ENCODE measurements at regions not wholly inside any gene's neighbourhood (a gene's known extent, or its start where the extent isn't known, plus 50 kb on each side); places are given as distances from the start of the nearest gene placed in this dataset.

DNA sequence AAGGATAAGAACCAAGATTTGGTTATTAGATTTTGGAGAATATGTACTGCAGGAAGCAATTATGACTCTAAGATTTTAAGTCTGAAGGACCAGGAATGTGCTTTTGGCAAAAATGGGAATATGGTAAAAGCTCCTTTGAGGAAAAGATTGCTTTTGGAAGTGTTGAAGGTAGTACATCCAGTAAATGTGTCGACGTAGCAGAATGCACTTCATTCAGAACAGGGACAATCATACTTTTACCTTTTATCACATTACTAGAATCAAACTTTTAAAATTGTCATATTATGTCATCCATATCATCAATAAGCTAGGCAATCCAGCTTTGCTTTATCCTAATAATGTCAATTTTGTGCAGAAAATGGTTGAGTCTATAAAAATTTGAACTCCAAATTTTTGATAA lies 74.3 kb upstream of the MSTN start:
- no peaks in the 10 kb centered on the region for H3F3A ChIP-seq (ENCODE audit: insufficient read depth, low read depth)
- TF ChIP-seq, protein P1, sequence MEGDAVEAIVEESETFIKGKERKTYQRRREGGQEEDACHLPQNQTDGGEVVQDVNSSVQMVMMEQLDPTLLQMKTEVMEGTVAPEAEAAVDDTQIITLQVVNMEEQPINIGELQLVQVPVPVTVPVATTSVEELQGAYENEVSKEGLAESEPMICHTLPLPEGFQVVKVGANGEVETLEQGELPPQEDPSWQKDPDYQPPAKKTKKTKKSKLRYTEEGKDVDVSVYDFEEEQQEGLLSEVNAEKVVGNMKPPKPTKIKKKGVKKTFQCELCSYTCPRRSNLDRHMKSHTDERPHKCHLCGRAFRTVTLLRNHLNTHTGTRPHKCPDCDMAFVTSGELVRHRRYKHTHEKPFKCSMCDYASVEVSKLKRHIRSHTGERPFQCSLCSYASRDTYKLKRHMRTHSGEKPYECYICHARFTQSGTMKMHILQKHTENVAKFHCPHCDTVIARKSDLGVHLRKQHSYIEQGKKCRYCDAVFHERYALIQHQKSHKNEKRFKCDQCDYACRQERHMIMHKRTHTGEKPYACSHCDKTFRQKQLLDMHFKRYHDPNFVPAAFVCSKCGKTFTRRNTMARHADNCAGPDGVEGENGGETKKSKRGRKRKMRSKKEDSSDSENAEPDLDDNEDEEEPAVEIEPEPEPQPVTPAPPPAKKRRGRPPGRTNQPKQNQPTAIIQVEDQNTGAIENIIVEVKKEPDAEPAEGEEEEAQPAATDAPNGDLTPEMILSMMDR (conservative IDR thresholded peaks at IDR 0.05): no peak
- no peak for TF ChIP-seq EZH2 (IDR thresholded peaks at IDR 0.05; ENCODE audit: low read depth)
- H3K27me3 ChIP-seq (ENCODE audit: insufficient read depth, low read depth): no peaks in the 10 kb centered on the region
- no peak for DNase-seq
- CTCF ChIA-PET: no interaction called here
- no TSS peak for BruUV-seq (replicated peaks)
- intact Hi-C loops (cut with micrococcal nuclease; ENCODE audit: unreplicated experiment): no loop called here
- no peak overlapping the region for H3K27ac ChIP-seq
- no peaks in the 10 kb centered on the region for H3K9me3 ChIP-seq (ENCODE audit: insufficient read depth, low read depth)
- no peaks in the 10 kb centered on the region for H3K79me2 ChIP-seq (ENCODE audit: low read depth)
- H3K4me2 ChIP-seq: no peak overlapping the region
- no peaks in the 10 kb centered on the region for H4K20me1 ChIP-seq (ENCODE audit: insufficient read depth)
- POLR2A ChIA-PET (ENCODE audit: unreplicated experiment): no interaction called here
- no peak overlapping the region for H3K4me3 ChIP-seq
- H3K36me3 ChIP-seq (ENCODE audit: low read depth): no peaks in the 10 kb centered on the region
- H2AFZ ChIP-seq: no peak overlapping the region
- H3K4me1 ChIP-seq (replicated peaks; ENCODE audit: insufficient read depth): no peaks in the 10 kb centered on the region
- H3K9me2 ChIP-seq (ENCODE audit: insufficient read depth): no peaks in the 10 kb centered on the region

DNA sequence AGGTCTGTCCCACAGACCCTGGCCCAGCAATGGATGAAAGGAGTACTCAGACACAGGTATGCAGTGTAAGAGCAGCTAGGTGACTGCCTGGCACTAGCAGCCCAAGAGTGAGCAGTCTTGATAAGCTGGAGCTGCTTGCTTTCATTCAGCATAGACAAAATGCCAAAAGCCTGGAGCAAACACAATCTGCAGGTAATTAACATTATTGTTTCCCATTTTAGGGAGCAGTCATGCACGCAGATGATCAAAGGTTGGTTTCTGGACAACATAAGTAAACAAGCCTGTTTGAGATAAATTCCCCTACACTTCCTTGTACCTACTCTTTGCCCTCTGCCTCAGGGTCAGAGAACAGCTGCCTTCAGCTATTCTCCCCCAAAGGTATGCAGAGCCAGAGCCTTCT lies 73.7 kb upstream of the MSTN start:
- Histone ChIP-seq H3K9me2 (ENCODE audit: insufficient read depth) (no peaks in the 10 kb centered on the region), H3K79me2 (ENCODE audit: low read depth) (no peaks in the 10 kb centered on the region), H3K9me3 (ENCODE audit: insufficient read depth, low read depth) (no peaks in the 10 kb centered on the region), H3K4me1 (replicated peaks; ENCODE audit: insufficient read depth) (no peaks in the 10 kb centered on the region), H3K27me3 (ENCODE audit: insufficient read depth, low read depth) (no peaks in the 10 kb centered on the region), H3K27ac (no peak overlapping the region), H4K20me1 (ENCODE audit: insufficient read depth) (no peaks in the 10 kb centered on the region), H3F3A (ENCODE audit: insufficient read depth, low read depth) (no peaks in the 10 kb centered on the region), H3K4me2 (no peak overlapping the region), H3K36me3 (ENCODE audit: low read depth) (no peaks in the 10 kb centered on the region), H2AFZ (no peak overlapping the region), H3K4me3 (no peak overlapping the region)
- no TSS peak for BruUV-seq (replicated peaks)
- ChIA-PET CTCF (no interaction called here), POLR2A (ENCODE audit: unreplicated experiment) (no interaction called here)
- intact Hi-C loops (cut with micrococcal nuclease; ENCODE audit: unreplicated experiment): no loop called here
- TF ChIP-seq, protein P1 (conservative IDR thresholded peaks at IDR 0.05): no peak
- no peak for TF ChIP-seq EZH2 (IDR thresholded peaks at IDR 0.05; ENCODE audit: low read depth)
- peak in 1 of 2 experiments; percentile 37 for DNase-seq

DNA sequence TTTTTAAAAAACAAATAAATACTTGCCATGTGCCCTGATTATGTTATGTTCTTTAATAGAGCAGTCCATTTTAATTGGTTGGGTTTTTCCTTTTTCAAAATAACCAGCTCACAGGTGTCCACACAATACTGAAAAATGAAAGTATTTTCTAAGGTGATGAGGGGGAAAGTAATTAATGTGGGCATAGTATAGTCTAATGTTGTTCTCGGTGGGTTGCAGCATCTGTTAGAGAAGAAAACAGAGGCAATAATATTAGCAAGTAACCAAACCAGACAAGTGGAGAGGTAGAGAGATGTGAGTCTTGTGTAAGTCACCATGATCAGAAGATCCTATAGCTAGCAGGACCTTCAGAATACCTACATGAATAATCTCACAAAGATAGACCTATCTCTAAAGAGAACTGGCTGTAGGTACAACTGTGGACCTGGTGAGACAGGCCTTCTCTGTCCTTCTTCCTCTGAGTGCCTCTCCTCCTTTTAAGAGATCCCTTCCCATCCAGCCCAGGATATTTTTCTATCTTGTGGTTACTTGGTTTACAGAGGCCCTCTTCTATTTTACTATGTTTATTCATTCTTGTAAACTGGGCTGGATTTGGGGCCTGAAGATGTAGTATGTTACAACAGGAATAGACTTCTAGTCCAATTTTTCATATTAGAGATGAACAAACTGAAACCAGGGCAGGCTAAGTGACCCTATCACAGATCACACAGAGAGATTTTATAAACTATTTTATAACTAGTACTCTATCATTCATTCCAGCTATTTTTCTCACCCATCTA lies 67.1 kb upstream of the MSTN start:
- Histone ChIP-seq H3K79me2 (ENCODE audit: low read depth) (no peaks in the 10 kb centered on the region), H3K9me2 (ENCODE audit: insufficient read depth) (no peaks in the 10 kb centered on the region; the same call in 1 of the 2 replicates), H3K36me3 (ENCODE audit: low read depth) (no peaks in the 10 kb centered on the region), H3K27me3 (ENCODE audit: insufficient read depth, low read depth) (no peaks in the 10 kb centered on the region), H3K9me3 (ENCODE audit: insufficient read depth, low read depth) (no peaks in the 10 kb centered on the region), H3K4me2 (no peak overlapping the region), H3K27ac (no peak overlapping the region), H2AFZ (no peak overlapping the region), H3K4me3 (no peak overlapping the region), H3K4me1 (replicated peaks; ENCODE audit: insufficient read depth) (no peaks in the 10 kb centered on the region), H4K20me1 (ENCODE audit: insufficient read depth) (no peaks in the 10 kb centered on the region), H3F3A (ENCODE audit: insufficient read depth, low read depth) (no peaks in the 10 kb centered on the region)
- BruUV-seq (replicated peaks): no TSS peak
- ChIA-PET CTCF (no interaction called here), POLR2A (ENCODE audit: unreplicated experiment) (no interaction called here)
- DNase-seq: no peak
- intact Hi-C loops (cut with micrococcal nuclease; ENCODE audit: unreplicated experiment): no loop called here
- TF ChIP-seq EZH2 (IDR thresholded peaks at IDR 0.05; ENCODE audit: low read depth): no peak
- TF ChIP-seq, protein P1 (conservative IDR thresholded peaks at IDR 0.05): no peak

Measured in PC-9 (cell line).